ENCODE measurements at regions not wholly inside any gene's neighbourhood (a gene's known extent, or its start where the extent isn't known, plus 50 kb on each side); places are given as distances from the start of the nearest gene placed in this dataset.

DNA sequence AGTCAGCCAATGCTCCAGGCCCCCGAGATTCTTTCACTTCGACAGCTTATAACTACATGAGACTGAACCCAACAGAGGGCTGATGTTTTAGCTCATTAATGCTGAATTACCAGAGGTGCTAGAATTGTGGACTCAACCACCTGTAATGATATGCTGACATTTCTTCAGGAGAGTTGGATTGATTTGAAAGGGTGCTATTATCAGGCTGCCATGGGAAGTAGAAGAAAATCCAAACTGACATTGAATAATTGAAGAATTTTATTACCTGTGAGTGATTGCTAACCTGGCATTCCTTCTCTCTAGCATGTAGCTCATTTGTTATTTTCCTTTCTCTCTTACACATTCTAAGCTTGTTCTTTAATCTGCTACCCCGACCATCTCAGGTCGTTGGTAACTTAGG, 488.8 kb downstream of the PID1 start:
- TF ChIP-seq POLR2AphosphoS5 (IDR thresholded peaks at IDR 0.05) = no peak
- no peak for TF ChIP-seq POLR2A (IDR thresholded peaks at IDR 0.05)
- TF ChIP-seq CTCF (IDR thresholded peaks at IDR 0.05) = no peak
